K562 (cell line): ENCODE measurements at regions not wholly inside any gene's neighbourhood (a gene's known extent, or its start where the extent isn't known, plus 50 kb on each side); places are given as distances from the start of the nearest gene placed in this dataset.

ENCODE experiments used
- FOXK1 ChIP-seq: sonication (generic); formaldehyde crosslinking; IDR thresholded peaks from 2 replicates; pipeline ENCODE4 v1.8.0; 2022; ENCODE audit warnings: missing genetic modification reagents, mild to moderate bottlenecking, borderline replicate concordance
- STAG1 ChIP-seq: sonication (generic); formaldehyde crosslinking; IDR thresholded peaks from 2 replicates; pipeline ENCODE4 v1.5.0; 2020; ENCODE audit warnings: missing genetic modification reagents, borderline replicate concordance
- XRCC3 ChIP-seq: fragments of 450-650 bp; IDR thresholded peaks from 2 replicates; pipeline ENCODE4 v1.6.1; 2017; ENCODE audit warnings: mild to moderate bottlenecking, moderate library complexity
- ZBTB7A ChIP-seq: IDR thresholded peaks from 2 replicates; pipeline ENCODE4 v1.6.1; 2011; ENCODE audit warnings: low read depth, mild to moderate bottlenecking, low read length, moderate library complexity, borderline replicate concordance; ENCODE audit not compliant: control insufficient read depth
- TF ChIP-seq, protein P1 (sequence below): sonication (generic); formaldehyde crosslinking; IDR thresholded peaks from 2 replicates; pipeline ENCODE4 v1.5.0; 2020; ENCODE audit warnings: missing genetic modification reagents
- TF ChIP-seq, protein P2 (sequence below): fragments of 450-650 bp; IDR thresholded peaks from 2 replicates; pipeline ENCODE4 v1.6.1; 2016; ENCODE audit warnings: borderline replicate concordance
- TF ChIP-seq, protein P3 (sequence below): fragments of 450-650 bp; IDR thresholded peaks from 2 replicates; pipeline ENCODE4 v1.7.1; 2018; ENCODE audit warnings: mild to moderate bottlenecking, low read depth; ENCODE audit not compliant: partially characterized antibody
- TF ChIP-seq, protein P4 (sequence below): fragments of 250-450 bp; sonication (Bioruptor Pico); IDR thresholded peaks from 2 replicates; pipeline ENCODE4 v1.4.0; 2020; ENCODE audit warnings: mild to moderate bottlenecking, moderate library complexity, borderline replicate concordance

DNA sequence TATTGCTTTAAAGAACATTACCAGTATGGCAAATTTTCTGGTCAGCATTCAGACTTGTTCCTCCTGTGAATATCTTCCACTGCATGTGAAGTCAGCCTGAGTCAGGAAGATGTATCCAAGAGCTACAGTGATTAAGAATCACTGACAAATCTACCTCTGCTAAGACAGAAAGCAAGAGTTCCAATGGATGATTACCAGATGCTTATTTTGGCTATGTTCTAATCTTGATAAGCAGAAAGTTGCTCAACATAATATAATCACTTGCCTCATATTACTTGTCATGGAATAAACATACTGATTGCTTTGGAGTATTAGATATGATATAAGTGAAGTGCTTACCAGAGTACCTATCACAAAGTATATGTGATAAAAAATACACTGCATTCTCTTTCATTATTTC is 738.1 kb downstream of the ADGRL2 start (continued):
- TF ChIP-seq FOXK1 (CRISPR knock-in tag), result no peak
- TF ChIP-seq, protein P1, sequence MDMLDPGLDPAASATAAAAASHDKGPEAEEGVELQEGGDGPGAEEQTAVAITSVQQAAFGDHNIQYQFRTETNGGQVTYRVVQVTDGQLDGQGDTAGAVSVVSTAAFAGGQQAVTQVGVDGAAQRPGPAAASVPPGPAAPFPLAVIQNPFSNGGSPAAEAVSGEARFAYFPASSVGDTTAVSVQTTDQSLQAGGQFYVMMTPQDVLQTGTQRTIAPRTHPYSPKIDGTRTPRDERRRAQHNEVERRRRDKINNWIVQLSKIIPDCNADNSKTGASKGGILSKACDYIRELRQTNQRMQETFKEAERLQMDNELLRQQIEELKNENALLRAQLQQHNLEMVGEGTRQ (CRISPR knock-in tag), result no peak
- no peak for TF ChIP-seq STAG1
- TF ChIP-seq ZBTB7A, result no peak
- TF ChIP-seq, protein P2, sequence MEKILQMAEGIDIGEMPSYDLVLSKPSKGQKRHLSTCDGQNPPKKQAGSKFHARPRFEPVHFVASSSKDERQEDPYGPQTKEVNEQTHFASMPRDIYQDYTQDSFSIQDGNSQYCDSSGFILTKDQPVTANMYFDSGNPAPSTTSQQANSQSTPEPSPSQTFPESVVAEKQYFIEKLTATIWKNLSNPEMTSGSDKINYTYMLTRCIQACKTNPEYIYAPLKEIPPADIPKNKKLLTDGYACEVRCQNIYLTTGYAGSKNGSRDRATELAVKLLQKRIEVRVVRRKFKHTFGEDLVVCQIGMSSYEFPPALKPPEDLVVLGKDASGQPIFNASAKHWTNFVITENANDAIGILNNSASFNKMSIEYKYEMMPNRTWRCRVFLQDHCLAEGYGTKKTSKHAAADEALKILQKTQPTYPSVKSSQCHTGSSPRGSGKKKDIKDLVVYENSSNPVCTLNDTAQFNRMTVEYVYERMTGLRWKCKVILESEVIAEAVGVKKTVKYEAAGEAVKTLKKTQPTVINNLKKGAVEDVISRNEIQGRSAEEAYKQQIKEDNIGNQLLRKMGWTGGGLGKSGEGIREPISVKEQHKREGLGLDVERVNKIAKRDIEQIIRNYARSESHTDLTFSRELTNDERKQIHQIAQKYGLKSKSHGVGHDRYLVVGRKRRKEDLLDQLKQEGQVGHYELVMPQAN, result no peak
- TF ChIP-seq XRCC3, result no peak
- TF ChIP-seq, protein P3, sequence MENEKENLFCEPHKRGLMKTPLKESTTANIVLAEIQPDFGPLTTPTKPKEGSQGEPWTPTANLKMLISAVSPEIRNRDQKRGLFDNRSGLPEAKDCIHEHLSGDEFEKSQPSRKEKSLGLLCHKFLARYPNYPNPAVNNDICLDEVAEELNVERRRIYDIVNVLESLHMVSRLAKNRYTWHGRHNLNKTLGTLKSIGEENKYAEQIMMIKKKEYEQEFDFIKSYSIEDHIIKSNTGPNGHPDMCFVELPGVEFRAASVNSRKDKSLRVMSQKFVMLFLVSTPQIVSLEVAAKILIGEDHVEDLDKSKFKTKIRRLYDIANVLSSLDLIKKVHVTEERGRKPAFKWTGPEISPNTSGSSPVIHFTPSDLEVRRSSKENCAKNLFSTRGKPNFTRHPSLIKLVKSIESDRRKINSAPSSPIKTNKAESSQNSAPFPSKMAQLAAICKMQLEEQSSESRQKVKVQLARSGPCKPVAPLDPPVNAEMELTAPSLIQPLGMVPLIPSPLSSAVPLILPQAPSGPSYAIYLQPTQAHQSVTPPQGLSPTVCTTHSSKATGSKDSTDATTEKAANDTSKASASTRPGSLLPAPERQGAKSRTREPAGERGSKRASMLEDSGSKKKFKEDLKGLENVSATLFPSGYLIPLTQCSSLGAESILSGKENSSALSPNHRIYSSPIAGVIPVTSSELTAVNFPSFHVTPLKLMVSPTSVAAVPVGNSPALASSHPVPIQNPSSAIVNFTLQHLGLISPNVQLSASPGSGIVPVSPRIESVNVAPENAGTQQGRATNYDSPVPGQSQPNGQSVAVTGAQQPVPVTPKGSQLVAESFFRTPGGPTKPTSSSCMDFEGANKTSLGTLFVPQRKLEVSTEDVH, result no peak
- TF ChIP-seq, protein P4, sequence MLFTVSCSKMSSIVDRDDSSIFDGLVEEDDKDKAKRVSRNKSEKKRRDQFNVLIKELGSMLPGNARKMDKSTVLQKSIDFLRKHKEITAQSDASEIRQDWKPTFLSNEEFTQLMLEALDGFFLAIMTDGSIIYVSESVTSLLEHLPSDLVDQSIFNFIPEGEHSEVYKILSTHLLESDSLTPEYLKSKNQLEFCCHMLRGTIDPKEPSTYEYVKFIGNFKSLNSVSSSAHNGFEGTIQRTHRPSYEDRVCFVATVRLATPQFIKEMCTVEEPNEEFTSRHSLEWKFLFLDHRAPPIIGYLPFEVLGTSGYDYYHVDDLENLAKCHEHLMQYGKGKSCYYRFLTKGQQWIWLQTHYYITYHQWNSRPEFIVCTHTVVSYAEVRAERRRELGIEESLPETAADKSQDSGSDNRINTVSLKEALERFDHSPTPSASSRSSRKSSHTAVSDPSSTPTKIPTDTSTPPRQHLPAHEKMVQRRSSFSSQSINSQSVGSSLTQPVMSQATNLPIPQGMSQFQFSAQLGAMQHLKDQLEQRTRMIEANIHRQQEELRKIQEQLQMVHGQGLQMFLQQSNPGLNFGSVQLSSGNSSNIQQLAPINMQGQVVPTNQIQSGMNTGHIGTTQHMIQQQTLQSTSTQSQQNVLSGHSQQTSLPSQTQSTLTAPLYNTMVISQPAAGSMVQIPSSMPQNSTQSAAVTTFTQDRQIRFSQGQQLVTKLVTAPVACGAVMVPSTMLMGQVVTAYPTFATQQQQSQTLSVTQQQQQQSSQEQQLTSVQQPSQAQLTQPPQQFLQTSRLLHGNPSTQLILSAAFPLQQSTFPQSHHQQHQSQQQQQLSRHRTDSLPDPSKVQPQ, result no peak
